ENCODE measurements at regions not wholly inside any gene's neighbourhood (a gene's known extent, or its start where the extent isn't known, plus 50 kb on each side); places are given as distances from the start of the nearest gene placed in this dataset.
"Not testable (repeated sequence)": the region's sequence is repeated elsewhere in the genome, so short reads cannot be mapped to it uniquely, and the experiment has no call there.

GRCh38 chr2:35468245-35468644, 887.3 kb upstream of the CRIM1 start:
- Histone ChIP-seq H3K4me1 (ENCODE audit: control insufficient read depth, insufficient read depth, low read length, poor library complexity, severe bottlenecking) (no peaks in the 10 kb centered on the region), H3K27me3 (replicated peaks; ENCODE audit: control insufficient read depth, insufficient read depth, low read length, poor library complexity, severe bottlenecking) (no peaks in the 10 kb centered on the region), H3K27ac (ENCODE audit: insufficient read depth, low read length, poor library complexity, severe bottlenecking) (no peak overlapping the region), H3K4me3 (ENCODE audit: insufficient read depth, low read depth, low read length, poor library complexity, severe bottlenecking) (no peak overlapping the region), H3K36me3 (ENCODE audit: control insufficient read depth, insufficient read depth, low read length) (no peaks in the 10 kb centered on the region), H3K9me3 (ENCODE audit: control insufficient read depth, low read length) (no peaks in the 10 kb centered on the region)
- no peak for DNase-seq

GRCh38 chr2:35463805-35464596, 891.6 kb upstream of the CRIM1 start:
- H3K4me1 ChIP-seq (ENCODE audit: control insufficient read depth, insufficient read depth, low read length, poor library complexity, severe bottlenecking), result no peaks in the 10 kb centered on the region
- no peak for DNase-seq

GRCh38 chr2:35462226-35462998, 893.2 kb upstream of the CRIM1 start:
- Histone ChIP-seq H3K36me3 (ENCODE audit: control insufficient read depth, insufficient read depth, low read length) (no peaks in the 10 kb centered on the region), H3K27ac (ENCODE audit: insufficient read depth, low read length, poor library complexity, severe bottlenecking) (no peak overlapping the region), H3K4me1 (ENCODE audit: control insufficient read depth, insufficient read depth, low read length, poor library complexity, severe bottlenecking) (no peaks in the 10 kb centered on the region), H3K27me3 (replicated peaks; ENCODE audit: control insufficient read depth, insufficient read depth, low read length, poor library complexity, severe bottlenecking) (no peaks in the 10 kb centered on the region), H3K9me3 (ENCODE audit: control insufficient read depth, low read length) (no peaks in the 10 kb centered on the region), H3K4me3 (ENCODE audit: insufficient read depth, low read depth, low read length, poor library complexity, severe bottlenecking) (no peak overlapping the region)
- DNase-seq, result no peak

More at GRCh38 chr2:35463805-35464596, 891.6 kb upstream of the CRIM1 start:
- Histone ChIP-seq H3K27ac (ENCODE audit: insufficient read depth, low read length, poor library complexity, severe bottlenecking) (no peak overlapping the region), H3K36me3 (ENCODE audit: control insufficient read depth, insufficient read depth, low read length) (no peaks in the 10 kb centered on the region), H3K9me3 (ENCODE audit: control insufficient read depth, low read length) (no peaks in the 10 kb centered on the region), H3K4me3 (ENCODE audit: insufficient read depth, low read depth, low read length, poor library complexity, severe bottlenecking) (no peak overlapping the region), H3K27me3 (replicated peaks; ENCODE audit: control insufficient read depth, insufficient read depth, low read length, poor library complexity, severe bottlenecking) (no peaks in the 10 kb centered on the region)

GRCh38 chr2:35461406-35461805, 894.2 kb upstream of the CRIM1 start:
- H3K4me1 ChIP-seq (ENCODE audit: control insufficient read depth, insufficient read depth, low read length, poor library complexity, severe bottlenecking), result no peaks in the 10 kb centered on the region

GRCh38 chr2:35454966-35455638, 900.5 kb upstream of the CRIM1 start:
- Histone ChIP-seq H3K9me3 (ENCODE audit: control insufficient read depth, low read length) (no peaks in the 10 kb centered on the region), H3K27me3 (replicated peaks; ENCODE audit: control insufficient read depth, insufficient read depth, low read length, poor library complexity, severe bottlenecking) (no peaks in the 10 kb centered on the region), H3K36me3 (ENCODE audit: control insufficient read depth, insufficient read depth, low read length) (no peaks in the 10 kb centered on the region), H3K27ac (ENCODE audit: insufficient read depth, low read length, poor library complexity, severe bottlenecking) (no peak overlapping the region), H3K4me1 (ENCODE audit: control insufficient read depth, insufficient read depth, low read length, poor library complexity, severe bottlenecking) (no peaks in the 10 kb centered on the region), H3K4me3 (ENCODE audit: insufficient read depth, low read depth, low read length, poor library complexity, severe bottlenecking) (no peak overlapping the region)
- DNase-seq, result no peak

More at GRCh38 chr2:35461406-35461805, 894.2 kb upstream of the CRIM1 start:
- Histone ChIP-seq H3K36me3 (ENCODE audit: control insufficient read depth, insufficient read depth, low read length) (no peaks in the 10 kb centered on the region), H3K9me3 (ENCODE audit: control insufficient read depth, low read length) (no peaks in the 10 kb centered on the region), H3K27me3 (replicated peaks; ENCODE audit: control insufficient read depth, insufficient read depth, low read length, poor library complexity, severe bottlenecking) (no peaks in the 10 kb centered on the region), H3K27ac (ENCODE audit: insufficient read depth, low read length, poor library complexity, severe bottlenecking) (no peak overlapping the region), H3K4me3 (ENCODE audit: insufficient read depth, low read depth, low read length, poor library complexity, severe bottlenecking) (no peak overlapping the region)
- DNase-seq, result no peak

- Histone ChIP-seq H3K4me3 (ENCODE audit: insufficient read depth, low read depth, low read length, poor library complexity, severe bottlenecking) (no peak overlapping the region), H3K9me3 (ENCODE audit: control insufficient read depth, low read length) (no peaks in the 10 kb centered on the region), H3K4me1 (ENCODE audit: control insufficient read depth, insufficient read depth, low read length, poor library complexity, severe bottlenecking) (no peaks in the 10 kb centered on the region), H3K27me3 (replicated peaks; ENCODE audit: control insufficient read depth, insufficient read depth, low read length, poor library complexity, severe bottlenecking) (no peaks in the 10 kb centered on the region), H3K27ac (ENCODE audit: insufficient read depth, low read length, poor library complexity, severe bottlenecking) (no peak overlapping the region), H3K36me3 (ENCODE audit: control insufficient read depth, insufficient read depth, low read length) (no peaks in the 10 kb centered on the region)
- no peak for DNase-seq
Observed at GRCh38 chr2:35447821-35448220, 907.8 kb upstream of the CRIM1 start.

GRCh38 chr2:35447215-35447614, 908.4 kb upstream of the CRIM1 start:
- Histone ChIP-seq H3K4me3 (ENCODE audit: insufficient read depth, low read depth, low read length, poor library complexity, severe bottlenecking) (no peak overlapping the region), H3K4me1 (ENCODE audit: control insufficient read depth, insufficient read depth, low read length, poor library complexity, severe bottlenecking) (no peaks in the 10 kb centered on the region), H3K27me3 (replicated peaks; ENCODE audit: control insufficient read depth, insufficient read depth, low read length, poor library complexity, severe bottlenecking) (no peaks in the 10 kb centered on the region), H3K9me3 (ENCODE audit: control insufficient read depth, low read length) (no peaks in the 10 kb centered on the region), H3K36me3 (ENCODE audit: control insufficient read depth, insufficient read depth, low read length) (no peaks in the 10 kb centered on the region), H3K27ac (ENCODE audit: insufficient read depth, low read length, poor library complexity, severe bottlenecking) (no peak overlapping the region)
- DNase-seq, result no peak

GRCh38 chr2:35443087-35443486, 912.5 kb upstream of the CRIM1 start:
- Histone ChIP-seq H3K4me3 (ENCODE audit: insufficient read depth, low read depth, low read length, poor library complexity, severe bottlenecking) (no peak overlapping the region), H3K27me3 (replicated peaks; ENCODE audit: control insufficient read depth, insufficient read depth, low read length, poor library complexity, severe bottlenecking) (no peaks in the 10 kb centered on the region), H3K9me3 (ENCODE audit: control insufficient read depth, low read length) (no peaks in the 10 kb centered on the region), H3K27ac (ENCODE audit: insufficient read depth, low read length, poor library complexity, severe bottlenecking) (no peak overlapping the region), H3K4me1 (ENCODE audit: control insufficient read depth, insufficient read depth, low read length, poor library complexity, severe bottlenecking) (no peaks in the 10 kb centered on the region), H3K36me3 (ENCODE audit: control insufficient read depth, insufficient read depth, low read length) (no peaks in the 10 kb centered on the region)
- no peak for DNase-seq

GRCh38 chr2:35441575-35441974, 914.0 kb upstream of the CRIM1 start:
- not testable (repeated sequence) for H3K27me3 ChIP-seq (replicated peaks; ENCODE audit: control insufficient read depth, insufficient read depth, low read length, poor library complexity, severe bottlenecking); H3K4me1 ChIP-seq (ENCODE audit: control insufficient read depth, insufficient read depth, low read length, poor library complexity, severe bottlenecking); H3K4me3 ChIP-seq (ENCODE audit: insufficient read depth, low read depth, low read length, poor library complexity, severe bottlenecking); H3K9me3 ChIP-seq (ENCODE audit: control insufficient read depth, low read length); H3K36me3 ChIP-seq (ENCODE audit: control insufficient read depth, insufficient read depth, low read length); DNase-seq; H3K27ac ChIP-seq (ENCODE audit: insufficient read depth, low read length, poor library complexity, severe bottlenecking)

- not testable (repeated sequence) for DNase-seq; H3K9me3 ChIP-seq (ENCODE audit: control insufficient read depth, low read length); H3K27ac ChIP-seq (ENCODE audit: insufficient read depth, low read length, poor library complexity, severe bottlenecking); H3K36me3 ChIP-seq (ENCODE audit: control insufficient read depth, insufficient read depth, low read length); H3K4me3 ChIP-seq (ENCODE audit: insufficient read depth, low read depth, low read length, poor library complexity, severe bottlenecking); H3K4me1 ChIP-seq (ENCODE audit: control insufficient read depth, insufficient read depth, low read length, poor library complexity, severe bottlenecking); H3K27me3 ChIP-seq (replicated peaks; ENCODE audit: control insufficient read depth, insufficient read depth, low read length, poor library complexity, severe bottlenecking)
Observed at GRCh38 chr2:35440308-35440707, 915.3 kb upstream of the CRIM1 start.
